Smooth muscle cell (in vitro differentiated cells): ENCODE measurements at regions not wholly inside any gene's neighbourhood (a gene's known extent, or its start where the extent isn't known, plus 50 kb on each side); places are given as distances from the start of the nearest gene placed in this dataset.

Experiments
- DNase-seq: peaks from one replicate; lab custom pipeline; 2025; ENCODE audit not compliant: unreplicated experiment; lab: John Stamatoyannopoulos, UW
- H2AFZ ChIP-seq: fragments of 200-600 bp; sonication (generic); 2 replicates; pipeline ENCODE4 v1.6.0; 2016; ENCODE audit warnings: antibody characterized with exemption, low read depth, mild to moderate bottlenecking
- H3F3A ChIP-seq: fragments of 200-600 bp; sonication (generic); 2 replicates; pipeline ENCODE4 v1.6.0; 2017; ENCODE audit warnings: antibody characterized with exemption, low read depth
- H3K27ac ChIP-seq: fragments of 200-600 bp; sonication (generic); 2 replicates; pipeline ENCODE4 v1.5.1; 2016; ENCODE audit warnings: low read depth, mild to moderate bottlenecking
- H3K27me3 ChIP-seq: fragments of 200-600 bp; sonication (generic); 2 replicates; pipeline ENCODE4 v1.6.1; 2016; ENCODE audit warnings: low read depth, mild to moderate bottlenecking
- H3K36me3 ChIP-seq: fragments of 200-600 bp; sonication (generic); 2 replicates; pipeline ENCODE4 v1.5.1; 2016; ENCODE audit warnings: low read depth
- H3K4me1 ChIP-seq: fragments of 200-600 bp; sonication (generic); 2 replicates; pipeline ENCODE4 v1.5.1; 2016; ENCODE audit warnings: low read depth
- H3K4me2 ChIP-seq: fragments of 200-600 bp; sonication (generic); 2 replicates; pipeline ENCODE4 v1.6.0; 2016; ENCODE audit warnings: mild to moderate bottlenecking
- H3K4me3 ChIP-seq: fragments of 200-600 bp; sonication (generic); 2 replicates; pipeline ENCODE4 v1.5.1; 2016; ENCODE audit warnings: mild to moderate bottlenecking
- H3K79me2 ChIP-seq: fragments of 200-600 bp; sonication (generic); 2 replicates; pipeline ENCODE4 v1.6.0; 2016; ENCODE audit warnings: low read depth, mild to moderate bottlenecking
- H3K9ac ChIP-seq: fragments of 200-600 bp; sonication (generic); 2 replicates; pipeline ENCODE4 v1.6.0; 2016; ENCODE audit warnings: low read depth
- H3K9me3 ChIP-seq: fragments of 200-600 bp; sonication (generic); replicated peaks from 2 replicates; pipeline ENCODE4 v1.5.1; 2016; ENCODE audit warnings: low read depth
- H4K20me1 ChIP-seq: fragments of 200-600 bp; sonication (generic); 2 replicates; pipeline ENCODE4 v1.6.0; 2016; ENCODE audit warnings: low read depth
- CTCF ChIP-seq: fragments of 200-600 bp; sonication (generic); IDR thresholded peaks from 2 replicates; pipeline ENCODE4 v1.5.1; 2017; ENCODE audit warnings: borderline replicate concordance, mild to moderate bottlenecking, antibody characterized with exemption; ENCODE audit not compliant: insufficient read depth, poor library complexity, severe bottlenecking
- WGBS: methylation state at CpG from one replicate; pipeline ENCODE4 v1.1.7; 2016; ENCODE audit warnings: low lambda C conversion rate; 5-methylcytosine and 5-hydroxymethylcytosine counted together

- Histone ChIP-seq H2AFZ (no peak overlapping the region), H3K36me3 (no peaks in the 10 kb centered on the region), H3F3A (no peaks in the 10 kb centered on the region), H3K27me3 (no peaks in the 10 kb centered on the region), H3K4me2 (no peak overlapping the region), H3K4me1 (no peaks in the 10 kb centered on the region), H3K9me3 (no peaks in the 10 kb centered on the region), H3K4me3 (no peak overlapping the region), H3K9ac (no peak overlapping the region), H3K27ac (no peak overlapping the region), H4K20me1 (no peaks in the 10 kb centered on the region), H3K79me2 (no peaks in the 10 kb centered on the region)
- DNase-seq, result no peak
- WGBS, result 82% methylated on average over 6 of the region's 6 CpGs
- no peak for TF ChIP-seq CTCF
These were observed 268.2 kb upstream of the SSTR1 start for GRCh38 chr14:37939442-37940028.

DNA sequence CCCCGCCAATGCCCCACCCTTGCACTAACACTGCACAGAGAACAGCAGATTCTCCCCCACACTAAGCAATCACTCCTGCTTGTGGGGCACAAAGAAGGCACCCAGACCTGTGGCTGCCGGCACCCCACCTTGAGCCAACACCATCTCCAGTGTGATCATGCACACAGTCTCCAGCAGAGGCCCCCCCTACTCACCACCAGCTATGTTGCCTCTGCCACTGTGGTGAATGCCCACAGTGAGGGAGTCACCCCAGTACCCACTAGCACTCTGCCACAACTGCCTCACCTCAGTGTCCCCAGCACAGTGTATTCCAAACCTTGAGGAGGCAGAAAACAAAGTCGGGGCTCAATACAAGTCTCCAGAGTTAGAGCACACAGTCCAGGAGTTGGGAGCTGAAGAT is 261.7 kb upstream of the SSTR1 start:
- Histone ChIP-seq H3F3A (no peaks in the 10 kb centered on the region), H3K27me3 (no peaks in the 10 kb centered on the region), H3K27ac (no peak overlapping the region), H3K4me2 (no peak overlapping the region), H3K9ac (no peak overlapping the region), H3K9me3 (peaks cover 4% of the 10 kb centered on the region), H3K4me1 (no peaks in the 10 kb centered on the region), H4K20me1 (no peaks in the 10 kb centered on the region), H3K79me2 (no peaks in the 10 kb centered on the region), H3K36me3 (no peaks in the 10 kb centered on the region), H3K4me3 (no peak overlapping the region), H2AFZ (no peak overlapping the region)
- WGBS, result 79% methylated on average over 3 of the region's 3 CpGs
- no peak for TF ChIP-seq CTCF
- DNase-seq, result no peak

DNA sequence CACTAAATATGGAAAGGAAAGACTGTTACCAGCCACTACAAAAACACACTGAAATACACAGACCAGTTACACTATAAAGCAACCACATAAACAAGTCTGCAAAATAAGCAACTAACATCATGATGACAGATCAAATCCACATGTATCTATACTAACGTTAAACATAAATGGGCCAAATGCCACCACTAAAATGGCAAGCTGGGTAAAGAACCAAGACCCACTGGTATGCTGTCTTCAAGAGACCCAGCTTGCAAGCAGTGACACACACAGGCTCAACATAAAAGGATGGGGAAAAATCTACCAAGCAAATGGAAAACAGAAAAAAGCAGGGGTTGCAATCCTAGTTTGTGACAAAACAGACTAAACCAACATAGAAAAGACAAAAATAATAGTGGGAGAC is 260.9 kb upstream of the SSTR1 start:
- Histone ChIP-seq H4K20me1 (no peaks in the 10 kb centered on the region), H3K9ac (no peak overlapping the region), H3K27ac (no peak overlapping the region), H2AFZ (no peak overlapping the region), H3K4me2 (no peak overlapping the region), H3K27me3 (no peaks in the 10 kb centered on the region), H3K36me3 (no peaks in the 10 kb centered on the region), H3F3A (no peaks in the 10 kb centered on the region), H3K79me2 (no peaks in the 10 kb centered on the region), H3K4me3 (no peak overlapping the region), H3K9me3 (peaks cover 4% of the 10 kb centered on the region), H3K4me1 (no peaks in the 10 kb centered on the region)
- 86% methylated on average over 1 of the region's 1 CpG for WGBS
- TF ChIP-seq CTCF, result no peak
- no peak for DNase-seq

DNA sequence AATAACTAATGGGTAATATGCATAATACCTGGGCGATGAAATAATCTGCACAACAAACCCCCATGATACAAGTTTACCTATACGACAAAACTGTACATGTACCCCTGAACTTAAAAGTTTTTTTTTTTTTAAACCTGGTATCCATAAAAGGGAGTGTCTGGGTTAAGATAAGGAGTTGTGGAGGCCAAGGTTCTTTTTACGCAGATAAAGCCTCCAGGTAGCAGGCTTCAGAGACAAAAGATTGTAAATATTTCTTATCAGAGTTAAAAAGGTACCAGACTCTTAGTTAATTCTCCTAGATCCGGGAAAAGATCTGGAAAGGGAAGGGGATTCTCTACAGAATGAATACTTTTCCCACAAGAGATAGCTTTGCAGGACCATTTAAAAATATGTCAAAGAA is 259.4 kb upstream of the SSTR1 start:
- WGBS, result 81% methylated on average over 4 of the region's 4 CpGs
- Histone ChIP-seq H3F3A (no peaks in the 10 kb centered on the region), H3K36me3 (no peaks in the 10 kb centered on the region), H3K79me2 (no peaks in the 10 kb centered on the region), H3K27me3 (no peaks in the 10 kb centered on the region), H3K9me3 (peaks cover 4% of the 10 kb centered on the region), H3K4me1 (no peaks in the 10 kb centered on the region), H3K4me3 (no peak overlapping the region), H3K4me2 (no peak overlapping the region), H3K9ac (no peak overlapping the region), H4K20me1 (no peaks in the 10 kb centered on the region), H3K27ac (no peak overlapping the region), H2AFZ (no peak overlapping the region)
- no peak for DNase-seq
- TF ChIP-seq CTCF, result no peak
